Stimulated activated CD4-positive, alpha-beta T cell treated with anti-CD3 and anti-CD28 coated beads, Interleukin-4, amount 100 ng/mL, for 48 hours (primary cell): ENCODE measurements at regions not wholly inside any gene's neighbourhood (a gene's known extent, or its start where the extent isn't known, plus 50 kb on each side); places are given as distances from the start of the nearest gene placed in this dataset.
"Not testable (repeated sequence)": the region's sequence is repeated elsewhere in the genome, so short reads cannot be mapped to it uniquely, and the experiment has no call there.

ENCODE experiments used
- DNase-seq, 2 donors: peaks; one replicate each; pipeline ENCODE4 v3.0.0-alpha.2; 2020; ENCODE audit warnings: low read depth in 2 of 2

- no peak for DNase-seq
Observed at GRCh38 chr1:83097715-83098114, 901.2 kb downstream of the TTLL7 start.

GRCh38 chr1:83095570-83095969 is 903.4 kb downstream of the TTLL7 start:
- no peak for DNase-seq

DNA sequence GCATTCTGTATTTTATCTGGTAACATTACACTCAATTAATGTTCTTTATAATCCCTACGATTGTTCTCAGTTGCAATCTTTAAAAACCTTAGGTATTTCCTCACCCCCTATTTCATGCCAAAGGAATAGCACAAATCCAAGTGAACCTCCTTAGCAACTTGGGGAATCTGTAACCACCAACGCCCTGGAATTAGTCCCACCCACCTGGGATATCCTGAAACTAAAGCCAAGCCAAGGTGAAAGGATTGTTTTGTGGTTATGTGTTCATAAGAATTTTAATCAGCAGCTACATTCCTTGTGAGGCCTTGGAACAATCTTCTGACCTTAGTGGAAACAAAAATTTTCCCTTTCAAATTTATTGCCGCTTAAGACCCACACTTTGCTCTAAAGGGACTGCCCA is 908.7 kb downstream of the TTLL7 start:
- DNase-seq, result no peak

- no peak for DNase-seq
Observed at GRCh38 chr1:83087851-83088250, 911.1 kb downstream of the TTLL7 start.

GRCh38 chr1:83086986-83087512 is 911.9 kb downstream of the TTLL7 start:
- DNase-seq, result no peak

GRCh38 chr1:83086346-83086745 is 912.6 kb downstream of the TTLL7 start:
- no peak for DNase-seq

DNA sequence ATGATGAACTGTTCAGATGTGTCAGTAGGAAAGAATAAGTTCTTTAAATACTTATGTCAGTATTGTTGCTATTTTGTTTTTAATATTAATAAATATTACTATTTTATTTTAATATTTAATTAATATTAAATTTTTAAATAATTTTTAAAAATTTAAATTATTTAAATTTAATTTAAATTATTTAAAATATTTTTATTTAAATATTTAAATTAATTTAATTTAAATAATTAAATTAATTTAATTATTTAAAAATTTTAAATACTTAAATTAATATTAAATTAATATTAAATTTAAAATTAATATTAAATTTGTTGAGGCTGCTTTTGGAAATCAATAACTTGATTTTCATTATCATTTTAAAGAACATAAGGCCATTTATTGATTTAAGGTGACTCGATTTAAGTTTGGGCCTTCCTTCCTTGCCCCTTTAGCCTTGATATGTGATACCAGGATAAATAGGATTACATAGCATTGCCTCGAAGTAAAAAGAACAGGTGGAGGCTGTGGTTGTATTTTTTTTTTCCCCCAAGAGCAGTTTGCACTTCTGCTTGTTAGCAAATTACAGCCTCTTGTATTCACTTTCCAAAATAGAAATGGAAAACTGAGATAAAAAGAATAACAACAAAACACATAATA is 915.2 kb downstream of the TTLL7 start:
- DNase-seq, result no peak

DNA sequence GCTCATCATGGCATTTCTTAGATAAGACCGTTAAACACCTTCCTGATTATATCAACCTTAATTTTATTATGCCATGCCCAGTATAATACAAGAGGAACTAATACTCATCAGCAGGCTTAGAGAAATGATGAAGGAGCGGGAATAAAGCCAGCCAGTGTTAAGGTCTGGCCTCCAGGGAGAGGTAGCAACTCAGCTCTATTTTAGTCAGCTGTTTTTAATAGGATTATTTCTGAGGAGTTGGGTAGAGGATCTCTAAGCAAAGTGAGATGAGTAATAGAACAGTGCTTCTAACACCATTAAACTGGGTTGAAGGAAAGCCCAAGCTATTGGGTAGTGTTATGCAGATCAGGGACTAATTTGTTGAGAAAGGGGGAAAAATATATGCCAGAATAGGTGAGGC is 921.5 kb downstream of the TTLL7 start:
- no peak for DNase-seq

DNA sequence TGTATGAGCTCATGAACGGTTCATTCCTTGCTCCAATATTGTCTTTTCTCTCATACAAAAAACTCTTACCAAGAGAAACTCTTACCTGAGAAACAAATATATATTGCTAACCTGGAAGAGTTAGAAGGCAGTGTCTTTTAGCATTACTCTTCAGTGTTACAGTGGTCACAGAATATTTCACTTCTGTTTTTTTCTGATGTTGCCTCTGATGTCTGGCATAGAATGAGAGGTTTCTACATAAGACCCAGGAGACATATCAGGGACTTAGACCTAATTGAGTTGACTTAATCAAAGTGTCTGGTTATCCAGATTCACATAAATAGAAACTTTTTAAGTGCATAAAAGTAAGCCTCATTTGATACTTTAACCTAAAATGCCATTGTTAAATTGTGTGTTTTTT is 923.8 kb downstream of the TTLL7 start:
- no peak for DNase-seq

- no peak for DNase-seq
Observed at GRCh38 chr1:83067954-83068353, 931.0 kb downstream of the TTLL7 start.

- no peak for DNase-seq
Observed at GRCh38 chr1:83065952-83066727, 932.8 kb downstream of the TTLL7 start.

DNA sequence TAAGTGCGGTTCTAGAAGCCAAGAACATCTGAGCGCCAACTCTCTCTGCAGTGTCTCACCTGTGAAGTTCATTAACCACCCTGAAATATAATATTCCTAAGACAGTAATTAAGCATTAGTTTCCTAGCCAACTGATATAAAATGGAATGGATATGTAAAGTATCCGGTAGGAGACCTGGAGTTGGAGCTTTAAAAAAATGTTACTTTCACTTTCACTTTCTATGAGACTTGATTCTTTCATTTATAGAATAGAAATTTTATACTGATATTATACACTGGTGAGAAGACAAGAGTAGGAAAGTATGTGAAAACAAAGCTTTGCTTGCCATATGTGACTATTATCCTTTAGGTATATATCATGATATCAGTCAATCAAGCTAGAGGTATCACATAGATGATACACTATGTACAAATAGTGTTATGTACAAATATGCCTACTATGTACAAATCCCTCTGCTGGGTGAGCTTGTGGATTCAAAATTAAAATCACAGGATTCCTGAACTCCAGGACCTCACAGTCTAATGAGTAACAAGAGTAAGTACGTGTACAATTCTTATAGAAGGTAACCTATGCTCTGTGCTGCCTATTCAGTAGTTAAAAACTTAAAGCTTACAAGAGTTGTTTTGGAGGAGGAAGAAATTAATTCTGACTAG is 934.2 kb downstream of the TTLL7 start:
- DNase-seq, result no peak

DNA sequence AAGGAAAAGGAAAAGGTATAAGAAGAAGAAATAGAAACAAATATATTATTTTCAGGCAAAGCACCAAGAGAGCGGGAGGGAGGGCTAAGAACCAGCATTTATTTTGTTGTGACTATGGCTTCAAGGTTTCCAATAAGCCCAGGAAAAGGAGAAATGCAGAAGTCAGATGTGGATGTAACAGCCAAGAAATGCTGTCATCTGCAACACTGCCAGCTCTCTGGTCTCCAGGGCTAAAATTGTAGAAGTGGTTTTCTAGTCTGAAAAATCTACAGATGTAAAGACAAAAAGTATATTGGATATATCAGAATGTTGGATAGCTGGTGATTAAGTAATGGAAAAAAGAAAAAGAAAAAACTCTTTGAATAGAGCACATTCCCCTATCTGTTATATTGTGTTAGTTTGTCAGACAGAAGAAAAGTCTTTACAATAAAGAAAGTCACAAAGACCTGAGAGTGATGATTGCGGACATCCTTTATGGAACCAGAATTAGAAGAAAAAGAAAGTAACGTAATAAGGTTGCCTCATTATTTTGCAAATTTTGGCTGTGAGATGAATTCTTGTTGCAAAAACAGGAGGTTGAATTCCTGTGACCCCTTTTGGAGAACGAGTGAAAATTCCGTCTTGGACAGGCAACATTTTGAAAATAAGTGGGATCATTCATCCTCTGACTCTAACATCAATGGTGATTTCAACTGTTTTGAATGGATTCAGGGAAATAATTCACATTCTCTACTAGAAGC is 938.1 kb downstream of the TTLL7 start:
- no peak for DNase-seq

GRCh38 chr1:83060221-83060620 is 938.7 kb downstream of the TTLL7 start:
- DNase-seq, result no peak

DNA sequence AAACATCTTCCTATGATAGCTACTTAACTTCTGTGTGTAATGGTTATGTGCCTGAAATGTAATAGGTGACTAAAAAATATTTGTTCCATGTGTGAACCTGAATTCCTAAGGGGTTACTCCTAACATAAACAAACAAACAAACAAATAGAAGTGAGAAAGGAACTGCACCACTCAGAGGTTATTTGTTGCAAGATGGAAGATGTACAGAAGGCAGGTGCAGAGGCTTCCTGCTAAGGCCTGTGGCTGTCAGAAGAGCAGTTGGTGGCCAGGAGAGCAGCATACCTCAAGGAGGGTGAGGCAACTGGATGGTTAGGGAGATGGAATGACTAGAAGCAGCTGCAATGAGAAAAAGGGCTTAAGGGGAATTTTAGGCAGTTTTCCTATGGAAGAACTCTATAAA is 940.6 kb downstream of the TTLL7 start:
- no peak for DNase-seq

- DNase-seq, result no peak
Observed at GRCh38 chr1:83055391-83056170, 943.4 kb downstream of the TTLL7 start.

GRCh38 chr1:83053446-83053845 is 945.5 kb downstream of the TTLL7 start:
- no peak for DNase-seq

DNA sequence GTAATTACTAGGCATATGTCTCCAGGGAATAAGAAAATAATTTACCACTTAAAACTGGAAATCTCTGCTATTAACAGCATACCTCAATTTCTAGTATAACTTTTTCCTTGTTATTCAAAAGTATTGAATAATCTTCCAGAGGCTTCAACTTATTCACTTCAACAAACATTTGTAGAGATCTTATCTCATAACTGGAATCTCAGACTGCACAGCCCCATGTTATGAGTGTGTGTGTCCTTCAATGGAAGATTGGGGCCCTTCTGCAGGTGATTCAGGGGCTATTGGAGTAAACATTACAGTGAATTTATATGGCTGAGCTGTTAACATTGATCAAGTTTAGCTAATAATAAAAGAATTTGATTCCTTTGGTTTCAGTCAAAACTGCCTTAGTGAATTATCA is 946.1 kb downstream of the TTLL7 start:
- DNase-seq, result no peak

- DNase-seq, result not testable (repeated sequence)
Observed at GRCh38 chr1:83051053-83051452, 947.9 kb downstream of the TTLL7 start.

GRCh38 chr1:83043244-83043643 is 955.7 kb downstream of the TTLL7 start:
- no peak for DNase-seq

- DNase-seq, result not testable (repeated sequence)
Observed at GRCh38 chr1:83039091-83039490, 959.8 kb downstream of the TTLL7 start.
